Ovary (tissue), 7 donors: ENCODE measurements at regions not wholly inside any gene's neighbourhood (a gene's known extent, or its start where the extent isn't known, plus 50 kb on each side); places are given as distances from the start of the nearest gene placed in this dataset.

Experiments used
- DNase-seq, 5 donors: peaks; one replicate each; pipeline ENCODE4 v3.0.0-alpha.2; 2019 to 2020
- H3K27ac ChIP-seq, 2 donors: fragments of 200-600 bp; one replicate each; pipeline versions ENCODE4 v1.5.1 to v1.8.0; 2019 to 2022
- H3K27me3 ChIP-seq: fragments of 200-600 bp; one replicate; pipeline ENCODE4 v1.8.0; 2022
- H3K36me3 ChIP-seq: fragments of 200-600 bp; sonication (generic); one replicate; pipeline ENCODE4 v1.5.1; 2019
- H3K4me1 ChIP-seq: one replicate; pipeline ENCODE4 v1.8.1; 2013; ENCODE audit warnings: mild to moderate bottlenecking, moderate library complexity; ENCODE audit not compliant: insufficient read depth
- H3K4me3 ChIP-seq: fragments of 200-600 bp; sonication (generic); one replicate; pipeline ENCODE4 v1.5.1; 2017
- H3K9me3 ChIP-seq, 2 donors: fragments of 200-600 bp in 1 of 2; sonication (generic) in 1 of 2; one replicate each; pipeline versions ENCODE4 v1.5.1 to v1.8.1; 2013 to 2019; ENCODE audit warnings: mild to moderate bottlenecking in 1 of 2, moderate library complexity in 1 of 2
- CTCF ChIP-seq, 3 donors: fragments of 450-650 bp in 2 of 3; fragments of 200-600 bp in 1 of 3; IDR thresholded peaks; one replicate each; pipeline versions ENCODE4 v1.5.1 to v1.8.0; 2016 to 2022; ENCODE audit warnings: antibody characterized with exemption in 3 of 3, mild to moderate bottlenecking in 1 of 3
- EP300 ChIP-seq: sonication (generic); formaldehyde crosslinking; IDR thresholded peaks from one replicate; pipeline ENCODE4 v1.6.1; 2017; ENCODE audit warnings: antibody characterized with exemption
- POLR2A ChIP-seq: fragments of 450-650 bp; IDR thresholded peaks from one replicate; pipeline ENCODE4 v1.6.1; 2017; ENCODE audit warnings: antibody characterized with exemption, mild to moderate bottlenecking, moderate library complexity
- WGBS, 3 donors: extraction: QIAGEN DNeasy Blood & Tissue Kit in 1 of 3; methylation state at CpG; one replicate each; pipeline versions ENCODE4 v1.1.5 to v1.1.7; 2013 to 2017; 5-methylcytosine and 5-hydroxymethylcytosine counted together
- intact Hi-C, 4 donors: fragments of 100-400 bp; cut with DNase I; formaldehyde crosslinking; loops; one replicate each; pipeline versions ENCODE4 v1.11.0 to v1.15.1; 2022 to 2023
- donor health status: DM: no; HTN: no; CAD: no; lungs with moderate emphysema.
- donor health status: DM: no; HTN: no; CAD: no.
- donor health status: Bipolar disorder and iron deficiency.
- donor health status: DM: no; HTN: no; CAD: no.
- donor health status: DM: yes; HTN: yes; CAD: no.

GRCh38 chr15:101558221-101558941, 68.9 kb upstream of the PCSK6 start:
- intact Hi-C loops = no loop called here
- H3K27ac ChIP-seq = no peak overlapping the region
- no peaks in the 10 kb centered on the region for H3K27me3 ChIP-seq
- no peak overlapping the region for H3K4me3 ChIP-seq
- 51 to 60% (median 52%) methylated on average over 12 of the region's 12 CpGs for WGBS, 3 donors
- no peaks in the 10 kb centered on the region for H3K9me3 ChIP-seq
- DNase-seq = no peak
- no peaks in the 10 kb centered on the region for H3K36me3 ChIP-seq
- TF ChIP-seq EP300 = no peak
- no peak for TF ChIP-seq POLR2A
- no peak for TF ChIP-seq CTCF (IDR thresholded peaks at IDR 0.05)
- no peaks in the 10 kb centered on the region for H3K4me1 ChIP-seq

GRCh38 chr15:101556273-101556672, 66.8 kb upstream of the PCSK6 start:
- intact Hi-C loops = no loop called here
- no peak overlapping the region for H3K4me3 ChIP-seq
- no peaks in the 10 kb centered on the region for H3K27me3 ChIP-seq
- DNase-seq = no peak
- H3K36me3 ChIP-seq = no peaks in the 10 kb centered on the region
- H3K27ac ChIP-seq = no peak overlapping the region
- H3K9me3 ChIP-seq = no peaks in the 10 kb centered on the region
- TF ChIP-seq POLR2A (no peak), CTCF (IDR thresholded peaks at IDR 0.05) (no peak), EP300 (no peak)
- 91 to 92% (median 92%) methylated on average over 16 of the region's 16 CpGs for WGBS, 3 donors
- H3K4me1 ChIP-seq = no peaks in the 10 kb centered on the region

DNA sequence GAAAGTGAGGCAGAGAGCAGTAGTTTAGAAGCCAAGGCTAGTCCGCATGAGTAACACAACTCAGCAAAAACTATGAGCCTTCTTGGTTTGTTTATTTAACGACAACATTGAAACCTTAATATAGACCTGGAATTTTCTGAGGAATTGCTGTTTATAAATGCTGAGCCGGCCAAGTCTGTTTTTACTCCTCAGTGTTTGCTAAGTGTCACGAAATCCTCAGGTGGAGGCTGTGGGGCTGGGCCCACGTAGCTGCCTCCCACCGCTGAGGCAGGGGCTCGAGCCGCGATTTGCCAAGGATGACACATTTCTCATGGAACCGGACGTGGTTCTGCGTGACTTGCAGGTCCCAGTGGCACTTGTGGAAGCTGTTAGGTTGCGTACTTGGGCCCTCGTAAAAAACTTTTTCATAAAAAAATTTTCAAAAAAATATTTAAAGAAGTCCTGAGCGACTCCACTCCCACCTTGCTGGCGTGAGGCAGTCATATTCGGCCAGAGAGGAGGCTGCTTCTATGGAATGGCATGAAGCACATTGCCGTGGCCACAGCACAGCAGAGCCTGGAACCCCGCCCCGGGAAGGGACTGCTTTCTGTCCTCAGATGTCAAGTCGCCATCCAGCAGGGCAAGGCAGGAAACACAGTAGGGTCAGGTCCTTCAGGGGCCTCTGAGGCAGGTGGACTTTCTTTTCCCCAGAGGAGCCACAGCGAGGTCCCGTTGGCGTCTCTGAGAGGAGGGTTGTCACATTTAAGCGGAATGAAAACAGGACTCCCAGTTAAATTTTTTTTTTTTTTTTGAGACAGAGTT, 64.8 kb upstream of the PCSK6 start:
- H3K27me3 ChIP-seq = no peaks in the 10 kb centered on the region
- WGBS, 3 donors = 83 to 91% (median 87%) methylated on average over 25 of the region's 25 CpGs
- no peak for TF ChIP-seq CTCF (IDR thresholded peaks at IDR 0.05)
- no peak for TF ChIP-seq EP300
- TF ChIP-seq POLR2A = no peak
- no peak overlapping the region for H3K4me3 ChIP-seq
- H3K4me1 ChIP-seq = no peaks in the 10 kb centered on the region
- intact Hi-C loops = no loop called here
- H3K9me3 ChIP-seq = no peaks in the 10 kb centered on the region
- H3K36me3 ChIP-seq = no peaks in the 10 kb centered on the region
- no peak overlapping the region for H3K27ac ChIP-seq
- no peak for DNase-seq

GRCh38 chr15:101551696-101552591, 62.4 kb upstream of the PCSK6 start:
- TF ChIP-seq EP300 (no peak), CTCF (IDR thresholded peaks at IDR 0.05) (no peak), POLR2A (no peak)
- no peaks in the 10 kb centered on the region for H3K4me1 ChIP-seq
- H3K4me3 ChIP-seq = no peak overlapping the region
- no peaks in the 10 kb centered on the region for H3K27me3 ChIP-seq
- H3K9me3 ChIP-seq = no peaks in the 10 kb centered on the region
- H3K36me3 ChIP-seq = no peaks in the 10 kb centered on the region
- WGBS, 3 donors = 91 to 93% (median 93%) methylated on average over 20 of the region's 20 CpGs
- no peak overlapping the region for H3K27ac ChIP-seq
- intact Hi-C loops = no loop called here
- DNase-seq = no peak
